Ishikawa (cell line): ENCODE measurements at regions not wholly inside any gene's neighbourhood (a gene's known extent, or its start where the extent isn't known, plus 50 kb on each side); places are given as distances from the start of the nearest gene placed in this dataset.

Experiments used
- CREB1 ChIP-seq: IDR thresholded peaks from 2 replicates; pipeline ENCODE4 v1.6.1; 2012; ENCODE audit warnings: low read depth
- EGR1 ChIP-seq: IDR thresholded peaks from 2 replicates; pipeline ENCODE4 v1.6.1; 2012
- EP300 ChIP-seq: IDR thresholded peaks from 2 replicates; pipeline ENCODE4 v1.6.1; 2012; ENCODE audit warnings: borderline replicate concordance
- MAX ChIP-seq: IDR thresholded peaks from 2 replicates; pipeline ENCODE4 v1.6.1; 2012
- NFIC ChIP-seq: IDR thresholded peaks from 2 replicates; pipeline ENCODE4 v1.6.1; 2012
- RAD21 ChIP-seq: IDR thresholded peaks from 2 replicates; pipeline ENCODE4 v1.6.1; 2012; ENCODE audit warnings: low read depth
- REST ChIP-seq: IDR thresholded peaks from 2 replicates; pipeline ENCODE4 v1.6.1; 2012; ENCODE audit warnings: low read depth, mild to moderate bottlenecking
- TAF1 ChIP-seq: IDR thresholded peaks from 2 replicates; pipeline ENCODE4 v1.6.1; 2012; ENCODE audit warnings: low read depth, mild to moderate bottlenecking
- TCF12 ChIP-seq: IDR thresholded peaks from 2 replicates; pipeline ENCODE4 v1.6.1; 2012; ENCODE audit warnings: low read depth
- TEAD4 ChIP-seq: IDR thresholded peaks from 2 replicates; pipeline ENCODE4 v1.6.1; 2012

GRCh38 chr20:50376179-50376887 lies 133.8 kb upstream of the PTPN1 start:
- TF ChIP-seq EGR1 (no peak), RAD21 (no peak), EP300 (no peak), CREB1 (no peak), MAX (no peak), REST (no peak), TCF12 (no peak), TAF1 (no peak), NFIC (no peak), TEAD4 (no peak)
